ENCODE measurements at regions not wholly inside any gene's neighbourhood (a gene's known extent, or its start where the extent isn't known, plus 50 kb on each side); places are given as distances from the start of the nearest gene placed in this dataset.
"Not testable (repeated sequence)": the region's sequence is repeated elsewhere in the genome, so short reads cannot be mapped to it uniquely, and the experiment has no call there.

GRCh38 chr1:87969040-87969439, 640.4 kb downstream of the LMO4 start:
- DNase-seq = no peak

- no peak for DNase-seq
These were observed 644.1 kb downstream of the LMO4 start for GRCh38 chr1:87972811-87973210.

- no peak for DNase-seq
These were observed 645.2 kb downstream of the LMO4 start for GRCh38 chr1:87973896-87974295.

GRCh38 chr1:87976316-87976715, 647.6 kb downstream of the LMO4 start:
- no peak for DNase-seq

GRCh38 chr1:87977145-87977544, 648.5 kb downstream of the LMO4 start:
- no peak for DNase-seq

- DNase-seq = no peak
These were observed 650.4 kb downstream of the LMO4 start for GRCh38 chr1:87979079-87979478.

- no peak for DNase-seq
These were observed 651.8 kb downstream of the LMO4 start for GRCh38 chr1:87980494-87980893.

- DNase-seq = no peak
These were observed 652.7 kb downstream of the LMO4 start for GRCh38 chr1:87981386-87981785.

GRCh38 chr1:87981810-87982209, 653.1 kb downstream of the LMO4 start:
- DNase-seq = no peak

GRCh38 chr1:87983841-87984240, 655.2 kb downstream of the LMO4 start:
- no peak for DNase-seq

- DNase-seq = no peak
These were observed 656.4 kb downstream of the LMO4 start for GRCh38 chr1:87985071-87985470.

- no peak for DNase-seq
These were observed 657.6 kb downstream of the LMO4 start for GRCh38 chr1:87986130-87986866.

- DNase-seq = no peak
These were observed 660.7 kb downstream of the LMO4 start for GRCh38 chr1:87989346-87989745.

GRCh38 chr1:87992536-87992935, 663.9 kb downstream of the LMO4 start:
- DNase-seq = not testable (repeated sequence)

- DNase-seq = no peak
These were observed 664.4 kb downstream of the LMO4 start for GRCh38 chr1:87993051-87993450.

- no peak for DNase-seq
These were observed 671.2 kb downstream of the LMO4 start for GRCh38 chr1:87999852-88000251.

- DNase-seq = no peak
These were observed 672.8 kb downstream of the LMO4 start for GRCh38 chr1:88001460-88001859.

GRCh38 chr1:88003255-88003654, 674.6 kb downstream of the LMO4 start:
- no peak for DNase-seq

- DNase-seq = no peak
These were observed 674.2 kb upstream of the PKN2 start for GRCh38 chr1:88009916-88010315.

- DNase-seq = no peak
These were observed 670.6 kb upstream of the PKN2 start for GRCh38 chr1:88013485-88013884.

GRCh38 chr1:88014131-88014530, 669.9 kb upstream of the PKN2 start:
- no peak for DNase-seq

- no peak for DNase-seq
These were observed 667.1 kb upstream of the PKN2 start for GRCh38 chr1:88016947-88017346.

- DNase-seq = no peak
These were observed 662.5 kb upstream of the PKN2 start for GRCh38 chr1:88021529-88021928.

GRCh38 chr1:88022516-88022915, 661.6 kb upstream of the PKN2 start:
- DNase-seq = no peak

- no peak for DNase-seq
These were observed 654.9 kb upstream of the PKN2 start for GRCh38 chr1:88029142-88029541.
